ENCODE measurements at regions not wholly inside any gene's neighbourhood (a gene's known extent, or its start where the extent isn't known, plus 50 kb on each side); places are given as distances from the start of the nearest gene placed in this dataset.

GRCh38 chr7:91690541-91691070, 189.9 kb downstream of the MTERF1 start:
- TF ChIP-seq POLR2A (IDR thresholded peaks at IDR 0.05; ENCODE audit: low read depth), result no peak
- TF ChIP-seq CTCF (IDR thresholded peaks at IDR 0.05), result no peak
- no peak for TF ChIP-seq POLR2AphosphoS5 (IDR thresholded peaks at IDR 0.05)

Measured in esophagus muscularis mucosa (tissue), 3 donors.